ENCODE measurements at regions not wholly inside any gene's neighbourhood (a gene's known extent, or its start where the extent isn't known, plus 50 kb on each side); places are given as distances from the start of the nearest gene placed in this dataset.

- TF ChIP-seq RFX5 (IDR thresholded peaks at IDR 0.05) (no peak), JUN (IDR thresholded peaks at IDR 0.05) (no peak)
Measured at GRCh38 chr6:67361264-67361663, 1273.8 kb upstream of the ADGRB3 start (continued).

- WGBS (ENCODE audit: missing lambda C conversion rate): 76% methylated on average over 3 of the region's 3 CpGs
- DNase-seq (ENCODE audit: low read depth in 1 of 2, low spot score in 1 of 2) (no peak), FAIRE-seq (no peak), ATAC-seq (no peak)
- ChIA-PET POLR2A (no interaction called here), CTCF (no interaction called here)
- Histone ChIP-seq H3K4me2 (no peak overlapping the region), H3K4me1 (no peaks in the 10 kb centered on the region), H3K27ac (no peak overlapping the region), H3K9me3 (no peaks in the 10 kb centered on the region), H3K4me3 (no peak overlapping the region)
- no peak for TF ChIP-seq TFCP2L1 (CRISPR knock-in tag; IDR thresholded peaks at IDR 0.05)
Measured at GRCh38 chr6:67358241-67358640, 1276.8 kb upstream of the ADGRB3 start.

- no peaks in the 10 kb centered on the region for H3K4me1 ChIP-seq
- no peaks in the 10 kb centered on the region for H3K9me3 ChIP-seq
- FAIRE-seq (no peak), DNase-seq (ENCODE audit: low read depth in 1 of 2, low spot score in 1 of 2) (no peak), ATAC-seq (no peak)
- ChIA-PET CTCF (no interaction called here), POLR2A (no interaction called here)
- WGBS (ENCODE audit: missing lambda C conversion rate): 39% methylated on average over 3 of the region's 3 CpGs
- no peak overlapping the region for H3K4me3 ChIP-seq
- no peak overlapping the region for H3K27ac ChIP-seq
- H3K4me2 ChIP-seq: no peak overlapping the region
- no peak for TF ChIP-seq ZSCAN20 (CRISPR knock-in tag; IDR thresholded peaks at IDR 0.05)
- no peak for TF ChIP-seq BHLHE40 (IDR thresholded peaks at IDR 0.05; ENCODE audit: low read depth, low read length)
- no peak for TF ChIP-seq MAFK (IDR thresholded peaks at IDR 0.05; ENCODE audit: partially characterized antibody)
Measured at GRCh38 chr6:67353861-67354260, 1281.2 kb upstream of the ADGRB3 start.

- DNase-seq (ENCODE audit: low read depth in 1 of 2, low spot score in 1 of 2): no peak
- no peak overlapping the region for H3K27ac ChIP-seq
- CTCF ChIA-PET: no interaction called here
- no peak overlapping the region for H3K4me2 ChIP-seq
- ATAC-seq: no peak
- H3K4me1 ChIP-seq: no peaks in the 10 kb centered on the region
- TF ChIP-seq HEYL (CRISPR knock-in tag; IDR thresholded peaks at IDR 0.05) (no peak), ZC3H11A (IDR thresholded peaks at IDR 0.05) (no peak), HMGXB4 (CRISPR knock-in tag; IDR thresholded peaks at IDR 0.05; ENCODE audit: borderline replicate concordance) (no peak), KDM1A (IDR thresholded peaks at IDR 0.05; ENCODE audit: low read depth) (no peak), HOXA7 (CRISPR knock-in tag; IDR thresholded peaks at IDR 0.05) (no peak), CEBPB (IDR thresholded peaks at IDR 0.05) (no peak), HOXB5 (CRISPR knock-in tag; IDR thresholded peaks at IDR 0.05) (no peak), BCL3 (IDR thresholded peaks at IDR 0.05) (no peak), PBX3 (IDR thresholded peaks at IDR 0.05) (no peak), CHD4 (IDR thresholded peaks at IDR 0.05; ENCODE audit: borderline replicate concordance) (no peak), ZFP36 (IDR thresholded peaks at IDR 0.05; ENCODE audit: borderline replicate concordance, partially characterized antibody) (no peak), ATOH8 (CRISPR knock-in tag; IDR thresholded peaks at IDR 0.05; ENCODE audit: low read depth) (no peak), HES2 (IDR thresholded peaks at IDR 0.05) (no peak), KDM5A (IDR thresholded peaks at IDR 0.05) (no peak), MAFK (IDR thresholded peaks at IDR 0.05; ENCODE audit: partially characterized antibody) (no peak), E2F6 (IDR thresholded peaks at IDR 0.05; ENCODE audit: borderline replicate concordance, low read depth) (no peak), NFE2L2 (conservative IDR thresholded peaks at IDR 0.05; ENCODE audit: low read length) (no peak)
- no peak overlapping the region for H3K4me3 ChIP-seq
- WGBS (ENCODE audit: missing lambda C conversion rate): 54% methylated on average over 10 of the region's 10 CpGs
- no peak for FAIRE-seq
- POLR2A ChIA-PET: no interaction called here
- H3K9me3 ChIP-seq: no peaks in the 10 kb centered on the region
Measured at GRCh38 chr6:67352717-67353116, 1282.4 kb upstream of the ADGRB3 start.

All from A549 (cell line).